HepG2 (cell line): ENCODE measurements at regions not wholly inside any gene's neighbourhood (a gene's known extent, or its start where the extent isn't known, plus 50 kb on each side); places are given as distances from the start of the nearest gene placed in this dataset.

Source experiments
- ATAC-seq: fragments of 200-7000 bp; cut with Tn5 transposase; 3 replicates; pipeline ENCODE4 v1.9.1; 2020; ENCODE audit warnings: mild to moderate bottlenecking, moderate library complexity
- BruUV-seq: library from RNA; stranded (reverse); fragments of 400-500 nt; replicated peaks from 2 replicates; lab custom pipeline; 2021; lab: Mats Ljungman, UMichigan
- CTCF ChIA-PET: fragments of 300-600 bp; formaldehyde crosslinking; extraction: SDS; loops from one replicate; lab custom pipeline; 2021; ENCODE audit warnings: low total read pairs, inconsistent platforms, low intra/inter-chr PET ratio; lab: Yijun Ruan, JAX
- POLR2A ChIA-PET: fragments of 350-600 bp; sonication (Branson Sonifier 250); formaldehyde crosslinking; loops from one replicate; lab custom pipeline; 2020; ENCODE audit warnings: antibody characterized with exemption, inconsistent platforms; lab: Yijun Ruan, JAX
- DNase-seq: peaks from one replicate; pipeline ENCODE4 v3.0.0-alpha.2; 2015; ENCODE audit warnings: low spot score
- FAIRE-seq: peaks from 3 replicates; lab custom pipeline; 2011; peaks lifted over from hg19 to GRCh38; lab: Jason Lieb, UNC
- H2AFZ ChIP-seq: one replicate; pipeline ENCODE4 v1.6.1; 2011; ENCODE audit warnings: low read length, inconsistent platforms
- H3K27ac ChIP-seq: fragments of 300-600 bp; 3 replicates; pipeline ENCODE4 v1.8.0; 2011; ENCODE audit warnings: mixed run types, mild to moderate bottlenecking, mixed read lengths, low read length, inconsistent platforms; ENCODE audit not compliant: insufficient read depth; ENCODE audit errors: extremely low read length
- H3K27me3 ChIP-seq, 2 experiments: fragments of 200-600 bp in 1 of 2; 2 replicates in 1 of 2; 3 replicates in 1 of 2; pipeline versions ENCODE4 v1.6.0 to v1.8.0; 2011; ENCODE audit warnings: low read length in 2 of 2, mild to moderate bottlenecking in 2 of 2, moderate library complexity in 2 of 2, inconsistent platforms in 1 of 2; ENCODE audit not compliant: insufficient read depth in 2 of 2, control insufficient read depth in 1 of 2
- H3K36me3 ChIP-seq, 2 experiments: fragments of 200-600 bp in 1 of 2; replicated peaks in 1 of 2; 2 replicates in 1 of 2; 3 replicates in 1 of 2; pipeline versions ENCODE4 v1.5.1 to v1.8.0; 2011; ENCODE audit warnings: low read length in 2 of 2, inconsistent platforms in 1 of 2; ENCODE audit not compliant: insufficient read depth in 2 of 2, control insufficient read depth in 1 of 2
- H3K4me1 ChIP-seq: 2 replicates; pipeline ENCODE4 v1.5.1; 2012; ENCODE audit warnings: low read length, inconsistent platforms; ENCODE audit not compliant: insufficient read depth
- H3K4me2 ChIP-seq: 2 replicates; pipeline ENCODE4 v1.6.0; 2011; ENCODE audit warnings: low read depth, low read length, inconsistent platforms
- H3K4me3 ChIP-seq, 3 experiments: fragments of 200-600 bp in 1 of 3; sonication (generic), shearing (Covaris generic) in 1 of 3; replicated peaks in 1 of 3; 2 replicates each; pipeline ENCODE4 v1.5.1; 2011 to 2016; ENCODE audit warnings: low read length in 3 of 3, inconsistent platforms in 2 of 3, low read depth in 2 of 3, mild to moderate bottlenecking in 2 of 3, control low read depth in 1 of 3, mixed read lengths in 1 of 3; ENCODE audit not compliant: insufficient read depth in 1 of 3
- H3K79me2 ChIP-seq: one replicate; pipeline ENCODE4 v1.6.1; 2011; ENCODE audit warnings: low read length, inconsistent platforms; ENCODE audit not compliant: insufficient read depth
- H3K9ac ChIP-seq: 2 replicates; pipeline ENCODE4 v1.6.0; 2011; ENCODE audit warnings: mild to moderate bottlenecking, low read depth, low read length, inconsistent platforms; ENCODE audit not compliant: insufficient read depth
- H3K9me3 ChIP-seq: 2 replicates; pipeline ENCODE4 v1.5.1; 2012; ENCODE audit warnings: mild to moderate bottlenecking, low read length
- H4K20me1 ChIP-seq: 2 replicates; pipeline ENCODE4 v1.6.0; 2011; ENCODE audit warnings: inconsistent platforms, mild to moderate bottlenecking, low read length, moderate library complexity; ENCODE audit not compliant: insufficient read depth
- ATF7 ChIP-seq, 2 experiments: fragments of 450-650 bp in 1 of 2; sonication (generic) in 1 of 2; formaldehyde crosslinking in 1 of 2; IDR thresholded peaks; 2 replicates each; pipeline versions ENCODE4 v1.4.0 to v1.6.1; 2016 to 2020; ENCODE audit warnings: antibody characterized with exemption in 1 of 2, mild to moderate bottlenecking in 1 of 2, missing genetic modification reagents in 1 of 2
- BRD4 ChIP-seq: sonication (generic); formaldehyde crosslinking; IDR thresholded peaks from 2 replicates; pipeline ENCODE4 v1.4.0; 2020; ENCODE audit warnings: missing genetic modification reagents
- CENPBD1 ChIP-seq: sonication (generic); formaldehyde crosslinking; IDR thresholded peaks from 2 replicates; pipeline ENCODE4 v1.8.0; 2022; ENCODE audit warnings: missing genetic modification reagents, low read depth, mild to moderate bottlenecking, borderline replicate concordance
- POLR2AphosphoS2 ChIP-seq: IDR thresholded peaks from 2 replicates; pipeline ENCODE4 v1.6.1; 2011; ENCODE audit warnings: low read depth, low read length, improper control_type of control experiment
- RAD51 ChIP-seq: fragments of 450-650 bp; IDR thresholded peaks from 2 replicates; pipeline ENCODE4 v1.6.1; 2016; ENCODE audit warnings: borderline replicate concordance
- RORA ChIP-seq: sonication (generic); formaldehyde crosslinking; IDR thresholded peaks from 2 replicates; pipeline ENCODE4 v1.5.0; 2020; ENCODE audit warnings: mild to moderate bottlenecking, missing genetic modification reagents, moderate library complexity
- ZEB1 ChIP-seq: IDR thresholded peaks from 2 replicates; pipeline ENCODE4 v1.6.1; 2012; ENCODE audit warnings: mild to moderate bottlenecking, low read depth, inconsistent platforms; ENCODE audit not compliant: insufficient replicate concordance
- ZNF549 ChIP-seq: sonication (generic); formaldehyde crosslinking; IDR thresholded peaks from 2 replicates; pipeline ENCODE4 v1.5.0; 2020; ENCODE audit warnings: missing genetic modification reagents
- ZNF558 ChIP-seq: sonication (generic); formaldehyde crosslinking; IDR thresholded peaks from 2 replicates; pipeline ENCODE4 v1.9.0; 2022; ENCODE audit warnings: mild to moderate bottlenecking, missing genetic modification reagents, borderline replicate concordance
- WGBS: methylation state at CpG from one replicate; pipeline ENCODE4 v1.1.6; 2017; ENCODE audit warnings: low lambda C conversion rate; 5-methylcytosine and 5-hydroxymethylcytosine counted together
- in situ Hi-C: cut with HindIII; loops from 2 replicates; pipeline ENCODE4 v1.10.0; 2017; ENCODE audit warnings: low pct_unique_long_range_greater_than_20kb; ENCODE audit not compliant: extremely low pct_ligation_motif_present
- intact Hi-C: fragments of 100-400 bp; cut with micrococcal nuclease; formaldehyde crosslinking; loops from one replicate; pipeline ENCODE4 v1.10.0; 2022; ENCODE audit not compliant: unreplicated experiment
- TF ChIP-seq, protein P1 (sequence below): sonication (generic); formaldehyde crosslinking; IDR thresholded peaks from 2 replicates; pipeline ENCODE4 v1.5.1; 2020; ENCODE audit warnings: missing genetic modification reagents, mild to moderate bottlenecking, borderline replicate concordance

DNA sequence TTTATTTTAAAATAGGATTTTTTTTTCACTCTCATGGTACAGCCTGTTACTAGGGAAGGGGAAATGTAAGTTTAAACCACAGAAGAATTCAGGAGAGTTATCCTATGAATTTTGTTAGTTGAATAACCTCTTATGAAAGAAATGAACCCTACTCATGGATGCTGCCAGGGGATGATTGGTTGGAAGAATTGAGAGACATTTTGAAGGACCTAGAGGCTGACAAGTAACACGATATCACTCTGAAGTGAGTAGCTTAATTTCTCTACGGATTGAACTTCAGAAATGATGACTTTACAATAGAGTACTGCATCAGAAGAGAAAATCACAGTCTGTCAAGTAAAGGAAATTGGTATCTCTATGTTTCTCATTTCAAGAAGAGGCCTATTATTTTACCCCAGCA is 1346.2 kb downstream of the SUCLG1 start (continued):
- TF ChIP-seq CENPBD1 (CRISPR knock-in tag) (no peak), RORA (CRISPR knock-in tag) (no peak), POLR2AphosphoS2 (no peak), BRD4 (CRISPR knock-in tag) (no peak), RAD51 (no peak), ZNF549 (no peak)
- TF ChIP-seq, protein P1, sequence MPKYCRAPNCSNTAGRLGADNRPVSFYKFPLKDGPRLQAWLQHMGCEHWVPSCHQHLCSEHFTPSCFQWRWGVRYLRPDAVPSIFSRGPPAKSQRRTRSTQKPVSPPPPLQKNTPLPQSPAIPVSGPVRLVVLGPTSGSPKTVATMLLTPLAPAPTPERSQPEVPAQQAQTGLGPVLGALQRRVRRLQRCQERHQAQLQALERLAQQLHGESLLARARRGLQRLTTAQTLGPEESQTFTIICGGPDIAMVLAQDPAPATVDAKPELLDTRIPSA (CRISPR knock-in tag): no peak
- TF ChIP-seq, all 625 proteins: peak for 0

DNA sequence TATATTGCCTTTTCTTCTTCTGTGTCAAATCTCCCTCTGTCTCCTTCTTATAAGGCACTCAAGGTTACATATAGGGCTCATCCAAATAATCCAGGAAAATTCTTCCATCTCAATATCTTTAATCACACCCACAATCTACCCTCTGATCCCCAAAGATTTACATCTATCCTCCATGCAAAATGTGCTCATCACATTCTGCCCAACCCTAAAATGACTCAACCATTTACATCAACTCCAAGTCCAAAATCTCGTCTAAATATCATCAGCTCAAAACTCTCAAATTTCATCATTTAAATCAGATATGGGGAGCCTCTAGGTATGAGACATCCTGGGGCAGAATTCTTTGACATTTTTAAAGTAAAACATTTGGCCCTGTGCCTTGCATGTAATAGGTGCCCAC is 1349.8 kb downstream of the SUCLG1 start:
- in situ Hi-C loops: no loop called here
- H3K4me3 ChIP-seq: no peak overlapping the region
- H3K36me3 ChIP-seq: no peaks in the 10 kb centered on the region
- H3K9me3 ChIP-seq: peaks cover 88% of the 10 kb centered on the region
- H3K9ac ChIP-seq: no peak overlapping the region
- no peak overlapping the region for H3K27ac ChIP-seq
- BruUV-seq: no TSS peak
- FAIRE-seq: no peak
- no peaks in the 10 kb centered on the region for H4K20me1 ChIP-seq
- whole genome bisulfite sequencing: 0% methylated on average over 1 of the region's 1 CpG
- no peak for ATAC-seq
- intact Hi-C loops: no loop called here
- H3K4me2 ChIP-seq: no peak overlapping the region
- peaks cover 9% of the 10 kb centered on the region for H3K4me1 ChIP-seq
- no peak for DNase-seq
- POLR2A ChIA-PET: no interaction called here
- no peaks in the 10 kb centered on the region for H3K27me3 ChIP-seq
- no peak overlapping the region for H2AFZ ChIP-seq
- TF ChIP-seq ZNF558 (CRISPR knock-in tag) (no peak), ZEB1 (no peak), ATF7 (IDR thresholded peaks at IDR 0.05) (0 out of 2 replicates have a peak, but pooled peaks have one; percentile 2), ATF7 (CRISPR knock-in tag; IDR thresholded peaks at IDR 0.05) (no peak)
- TF ChIP-seq, all 625 proteins: peak for 1
- CTCF ChIA-PET: no interaction called here
- H3K79me2 ChIP-seq: no peaks in the 10 kb centered on the region
